Suprapubic skin (tissue), 4 donors: ENCODE measurements at regions not wholly inside any gene's neighbourhood (a gene's known extent, or its start where the extent isn't known, plus 50 kb on each side); places are given as distances from the start of the nearest gene placed in this dataset.

Source experiments
- CTCF ChIP-seq, 2 donors: fragments of 200-600 bp in 1 of 2; fragments of 450-650 bp in 1 of 2; sonication (generic) in 1 of 2; IDR thresholded peaks; one replicate each; pipeline ENCODE4 v1.5.1; 2016 to 2019; ENCODE audit warnings: antibody characterized with exemption in 2 of 2, mild to moderate bottlenecking in 1 of 2, moderate library complexity in 1 of 2
- EP300 ChIP-seq: sonication (generic); formaldehyde crosslinking; IDR thresholded peaks from one replicate; pipeline ENCODE4 v1.6.1; 2017; ENCODE audit warnings: antibody characterized with exemption
- POLR2A ChIP-seq, 2 donors: fragments of 450-650 bp; IDR thresholded peaks; one replicate each; pipeline ENCODE4 v1.6.1; 2017; ENCODE audit warnings: antibody characterized with exemption in 2 of 2, mild to moderate bottlenecking in 2 of 2, moderate library complexity in 2 of 2
- POLR2AphosphoS5 ChIP-seq, 3 donors: sonication (generic); formaldehyde crosslinking; IDR thresholded peaks; one replicate each; pipeline ENCODE4 v1.6.1; 2017; ENCODE audit warnings: antibody characterized with exemption in 3 of 3

DNA sequence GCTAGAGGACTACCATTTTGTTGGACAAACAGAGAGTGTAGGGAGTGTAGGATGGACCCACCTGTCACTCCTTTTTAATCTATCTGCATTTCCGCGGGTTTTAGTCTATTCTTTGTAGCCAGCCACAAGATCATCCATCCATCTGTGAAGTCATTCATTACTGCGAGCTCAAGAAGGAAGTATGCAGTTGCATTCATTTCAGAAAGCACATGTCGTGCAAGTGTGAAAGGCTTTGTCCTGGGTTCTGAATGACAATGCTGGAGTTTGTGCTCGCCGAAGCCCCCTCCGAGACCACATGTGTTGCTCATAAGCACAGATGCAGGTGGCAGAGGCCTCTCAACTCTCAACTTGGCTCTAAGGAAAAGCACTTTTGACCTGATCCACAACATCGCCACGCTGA, 70.3 kb upstream of the BASP1 start:
- TF ChIP-seq POLR2A (IDR thresholded peaks at IDR 0.05) (no peak), CTCF (IDR thresholded peaks at IDR 0.05) (no peak), POLR2AphosphoS5 (IDR thresholded peaks at IDR 0.05) (no peak), EP300 (no peak)
